ENCODE measurements at regions not wholly inside any gene's neighbourhood (a gene's known extent, or its start where the extent isn't known, plus 50 kb on each side); places are given as distances from the start of the nearest gene placed in this dataset.
A peak's percentile ranks its signal among the peaks of the same experiment; 100 is the strongest.
"Not testable (repeated sequence)": the region's sequence is repeated elsewhere in the genome, so short reads cannot be mapped to it uniquely, and the experiment has no call there.

GRCh38 chr10:65719790-65720189 is 1206.0 kb upstream of the LRRTM3 start:
- no peak for DNase-seq

- no peak for DNase-seq
Observed at GRCh38 chr10:65720901-65721300, 1204.9 kb upstream of the LRRTM3 start.

- DNase-seq: no peak
Observed at GRCh38 chr10:65723525-65723924, 1202.3 kb upstream of the LRRTM3 start.

GRCh38 chr10:65735382-65735781 is 1190.5 kb upstream of the LRRTM3 start:
- DNase-seq: no peak

- DNase-seq: no peak
Observed at GRCh38 chr10:65742906-65743305, 1182.9 kb upstream of the LRRTM3 start.

- no peak for DNase-seq
Observed at GRCh38 chr10:65751218-65751617, 1174.6 kb upstream of the LRRTM3 start.

- DNase-seq: no peak
Observed at GRCh38 chr10:65751896-65752295, 1173.9 kb upstream of the LRRTM3 start.

- DNase-seq: no peak
Observed at GRCh38 chr10:65753532-65753931, 1172.3 kb upstream of the LRRTM3 start.

GRCh38 chr10:65754112-65754511 is 1171.7 kb upstream of the LRRTM3 start:
- DNase-seq: no peak

- DNase-seq: no peak
Observed at GRCh38 chr10:65762311-65762710, 1163.5 kb upstream of the LRRTM3 start.

GRCh38 chr10:65765006-65765541 is 1160.8 kb upstream of the LRRTM3 start:
- DNase-seq: peak in 1 of 56 donors; percentile 11

GRCh38 chr10:65769828-65770227 is 1156.0 kb upstream of the LRRTM3 start:
- DNase-seq: no peak

- DNase-seq: no peak
Observed at GRCh38 chr10:65778753-65779152, 1147.1 kb upstream of the LRRTM3 start.

GRCh38 chr10:65779985-65780384 is 1145.9 kb upstream of the LRRTM3 start:
- DNase-seq: no peak

GRCh38 chr10:65786279-65786678 is 1139.6 kb upstream of the LRRTM3 start:
- no peak for DNase-seq

- DNase-seq: no peak
Observed at GRCh38 chr10:65787571-65787970, 1138.3 kb upstream of the LRRTM3 start.

GRCh38 chr10:65788271-65788670 is 1137.6 kb upstream of the LRRTM3 start:
- no peak for DNase-seq

GRCh38 chr10:65791979-65792378 is 1133.9 kb upstream of the LRRTM3 start:
- DNase-seq: no peak

- DNase-seq: no peak
Observed at GRCh38 chr10:65793738-65794425, 1132.0 kb upstream of the LRRTM3 start.

GRCh38 chr10:65794861-65795260 is 1131.0 kb upstream of the LRRTM3 start:
- not testable (repeated sequence) for DNase-seq

GRCh38 chr10:65796472-65796871 is 1129.4 kb upstream of the LRRTM3 start:
- no peak for DNase-seq

- DNase-seq: no peak
Observed at GRCh38 chr10:65798133-65798532, 1127.7 kb upstream of the LRRTM3 start.

GRCh38 chr10:65802391-65802790 is 1123.4 kb upstream of the LRRTM3 start:
- DNase-seq: no peak

- DNase-seq: no peak
Observed at GRCh38 chr10:65805511-65805910, 1120.3 kb upstream of the LRRTM3 start.
